ENCODE measurements at regions not wholly inside any gene's neighbourhood (a gene's known extent, or its start where the extent isn't known, plus 50 kb on each side); places are given as distances from the start of the nearest gene placed in this dataset.

DNA sequence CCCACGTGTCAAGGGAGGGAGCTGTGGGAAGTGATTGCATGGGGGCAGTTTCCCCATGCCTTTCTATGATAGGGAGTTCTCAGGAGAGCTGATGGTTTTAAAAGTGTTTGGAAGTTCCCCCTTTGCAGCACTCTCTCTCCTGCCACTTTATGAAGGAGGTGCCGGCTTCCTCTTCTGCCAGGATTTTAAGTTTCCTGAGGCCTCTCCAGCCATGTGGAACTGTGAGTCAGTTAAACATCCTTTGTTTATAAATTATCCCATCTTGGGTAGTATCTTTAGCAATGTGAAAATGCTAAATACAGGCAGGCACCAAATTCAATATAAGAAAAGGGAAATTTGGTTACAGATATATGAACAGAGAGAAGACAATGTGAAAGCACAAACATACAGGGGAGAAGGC, 96.4 kb upstream of the EPHA7 start:
- H3K9me3 ChIP-seq = no peaks in the 10 kb centered on the region
- H3K27ac ChIP-seq = no peak overlapping the region
- no peaks in the 10 kb centered on the region for H3K4me1 ChIP-seq
- ATAC-seq (no peak), DNase-seq (ENCODE audit: low read depth in 1 of 2, low spot score in 1 of 2) (no peak), FAIRE-seq (no peak)
- TF ChIP-seq BHLHE40 (IDR thresholded peaks at IDR 0.05; ENCODE audit: low read depth, low read length) (no peak), HOXB13 (CRISPR knock-in tag; IDR thresholded peaks at IDR 0.05; ENCODE audit: low read depth) (no peak), MAFK (IDR thresholded peaks at IDR 0.05; ENCODE audit: partially characterized antibody) (no peak), JUN (IDR thresholded peaks at IDR 0.05) (no peak), ESRRA (IDR thresholded peaks at IDR 0.05; ENCODE audit: borderline replicate concordance, low read length) (no peak), NPAS2 (CRISPR knock-in tag; IDR thresholded peaks at IDR 0.05; ENCODE audit: borderline replicate concordance) (no peak), TP53 (CRISPR knock-in tag; IDR thresholded peaks at IDR 0.05) (no peak), MAZ (IDR thresholded peaks at IDR 0.05; ENCODE audit: borderline replicate concordance, low read depth, low read length) (no peak), CEBPB (IDR thresholded peaks at IDR 0.05) (no peak)
- TF ChIP-seq, protein P1, sequence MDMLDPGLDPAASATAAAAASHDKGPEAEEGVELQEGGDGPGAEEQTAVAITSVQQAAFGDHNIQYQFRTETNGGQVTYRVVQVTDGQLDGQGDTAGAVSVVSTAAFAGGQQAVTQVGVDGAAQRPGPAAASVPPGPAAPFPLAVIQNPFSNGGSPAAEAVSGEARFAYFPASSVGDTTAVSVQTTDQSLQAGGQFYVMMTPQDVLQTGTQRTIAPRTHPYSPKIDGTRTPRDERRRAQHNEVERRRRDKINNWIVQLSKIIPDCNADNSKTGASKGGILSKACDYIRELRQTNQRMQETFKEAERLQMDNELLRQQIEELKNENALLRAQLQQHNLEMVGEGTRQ (IDR thresholded peaks at IDR 0.05) = no peak
- WGBS (ENCODE audit: missing lambda C conversion rate) = 35% methylated on average over 2 of the region's 2 CpGs
- no peak overlapping the region for H3K4me2 ChIP-seq
- H3K4me3 ChIP-seq = no peak overlapping the region
- CTCF ChIA-PET = no interaction called here
- POLR2A ChIA-PET = no interaction called here

DNA sequence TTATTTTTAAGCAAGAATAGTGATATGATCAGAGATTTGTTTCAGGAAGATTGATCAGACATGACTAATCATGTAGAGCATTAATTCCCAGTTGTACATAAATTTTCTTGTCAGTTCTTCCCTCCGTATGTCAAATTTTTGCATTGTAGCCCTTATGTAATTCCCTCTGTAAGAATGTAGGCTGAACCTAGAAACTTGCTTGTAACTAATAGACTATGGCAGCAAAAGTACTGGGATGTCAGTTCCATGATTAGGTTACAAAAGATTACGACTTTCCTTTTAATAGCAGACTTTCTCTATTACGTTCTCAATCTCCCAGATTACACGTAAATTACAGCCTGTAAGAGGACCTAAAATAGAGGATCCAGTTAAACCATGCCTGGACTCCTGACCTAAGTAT, 79.4 kb upstream of the EPHA7 start:
- ChIA-PET POLR2A (no interaction called here), CTCF (no interaction called here)
- no peak for TF ChIP-seq HOXA7 (CRISPR knock-in tag; IDR thresholded peaks at IDR 0.05)
- no peak for TF ChIP-seq CBX8 (IDR thresholded peaks at IDR 0.05)
- TF ChIP-seq, protein P2, sequence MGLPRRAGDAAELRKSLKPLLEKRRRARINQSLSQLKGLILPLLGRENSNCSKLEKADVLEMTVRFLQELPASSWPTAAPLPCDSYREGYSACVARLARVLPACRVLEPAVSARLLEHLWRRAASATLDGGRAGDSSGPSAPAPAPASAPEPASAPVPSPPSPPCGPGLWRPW (IDR thresholded peaks at IDR 0.05) = no peak
- no peak for TF ChIP-seq KDM5A (IDR thresholded peaks at IDR 0.05)
- no peak for TF ChIP-seq CHD4 (IDR thresholded peaks at IDR 0.05; ENCODE audit: borderline replicate concordance)
- TF ChIP-seq, protein P1 (IDR thresholded peaks at IDR 0.05) = no peak
- TF ChIP-seq, protein P3, sequence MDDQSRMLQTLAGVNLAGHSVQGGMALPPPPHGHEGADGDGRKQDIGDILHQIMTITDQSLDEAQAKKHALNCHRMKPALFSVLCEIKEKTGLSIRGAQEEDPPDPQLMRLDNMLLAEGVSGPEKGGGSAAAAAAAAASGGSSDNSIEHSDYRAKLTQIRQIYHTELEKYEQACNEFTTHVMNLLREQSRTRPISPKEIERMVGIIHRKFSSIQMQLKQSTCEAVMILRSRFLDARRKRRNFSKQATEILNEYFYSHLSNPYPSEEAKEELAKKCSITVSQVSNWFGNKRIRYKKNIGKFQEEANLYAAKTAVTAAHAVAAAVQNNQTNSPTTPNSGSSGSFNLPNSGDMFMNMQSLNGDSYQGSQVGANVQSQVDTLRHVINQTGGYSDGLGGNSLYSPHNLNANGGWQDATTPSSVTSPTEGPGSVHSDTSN (IDR thresholded peaks at IDR 0.05) = no peak
- no peak for TF ChIP-seq FOSB (CRISPR knock-in tag; IDR thresholded peaks at IDR 0.05)
- no peak for TF ChIP-seq CHD2 (IDR thresholded peaks at IDR 0.05; ENCODE audit: low read length, partially characterized antibody)
- no peak for TF ChIP-seq RFX5 (IDR thresholded peaks at IDR 0.05)
- TF ChIP-seq, protein P4, sequence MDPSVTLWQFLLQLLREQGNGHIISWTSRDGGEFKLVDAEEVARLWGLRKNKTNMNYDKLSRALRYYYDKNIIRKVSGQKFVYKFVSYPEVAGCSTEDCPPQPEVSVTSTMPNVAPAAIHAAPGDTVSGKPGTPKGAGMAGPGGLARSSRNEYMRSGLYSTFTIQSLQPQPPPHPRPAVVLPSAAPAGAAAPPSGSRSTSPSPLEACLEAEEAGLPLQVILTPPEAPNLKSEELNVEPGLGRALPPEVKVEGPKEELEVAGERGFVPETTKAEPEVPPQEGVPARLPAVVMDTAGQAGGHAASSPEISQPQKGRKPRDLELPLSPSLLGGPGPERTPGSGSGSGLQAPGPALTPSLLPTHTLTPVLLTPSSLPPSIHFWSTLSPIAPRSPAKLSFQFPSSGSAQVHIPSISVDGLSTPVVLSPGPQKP (IDR thresholded peaks at IDR 0.05; ENCODE audit: low read depth, low read length) = no peak
- TF ChIP-seq SREBF2 (IDR thresholded peaks at IDR 0.05) = no peak
- TF ChIP-seq MAFK (IDR thresholded peaks at IDR 0.05; ENCODE audit: partially characterized antibody) = no peak
- TF ChIP-seq TP53 (CRISPR knock-in tag; IDR thresholded peaks at IDR 0.05) = no peak
- Histone ChIP-seq H3K27ac (no peak overlapping the region), H3K4me2 (no peak overlapping the region), H3K4me1 (no peaks in the 10 kb centered on the region), H3K4me3 (no peak overlapping the region), H3K9me3 (no peaks in the 10 kb centered on the region)
- ATAC-seq = no peak
- DNase-seq (ENCODE audit: low read depth in 1 of 2, low spot score in 1 of 2) = no peak
- no peak for FAIRE-seq
- WGBS (ENCODE audit: missing lambda C conversion rate) = 27% methylated on average over 4 of the region's 4 CpGs

DNA sequence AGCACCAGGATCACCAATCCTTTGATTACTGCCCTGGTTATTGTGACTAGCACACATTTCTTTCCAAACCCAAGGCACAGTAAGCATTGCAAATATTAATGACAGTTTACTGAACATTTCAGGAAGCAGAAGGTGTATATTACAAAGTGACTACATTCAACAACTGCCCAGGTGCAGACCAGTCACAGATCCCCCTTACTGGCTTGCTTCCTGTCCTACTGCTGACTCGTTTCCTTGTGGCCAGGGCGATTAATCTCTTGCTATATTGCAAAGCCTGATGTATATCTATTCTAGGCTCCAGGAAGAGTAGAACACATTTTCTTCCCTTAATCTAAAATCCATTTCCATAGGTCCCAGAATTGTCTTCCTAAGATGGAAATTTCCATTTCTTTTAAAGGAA, 77.2 kb upstream of the EPHA7 start:
- POLR2A ChIA-PET = no interaction called here
- CTCF ChIA-PET = no interaction called here
- 7% methylated on average over 2 of the region's 2 CpGs for WGBS (ENCODE audit: missing lambda C conversion rate)
- no peak for ATAC-seq
- Histone ChIP-seq H3K9me3 (no peaks in the 10 kb centered on the region), H3K4me1 (no peaks in the 10 kb centered on the region), H3K27ac (no peak overlapping the region), H3K4me3 (no peak overlapping the region), H3K4me2 (no peak overlapping the region)
- no peak for FAIRE-seq
- no peak for DNase-seq (ENCODE audit: low read depth in 1 of 2, low spot score in 1 of 2)
- TF ChIP-seq EP300 (IDR thresholded peaks at IDR 0.05) = no peak
- TF ChIP-seq, protein P5, sequence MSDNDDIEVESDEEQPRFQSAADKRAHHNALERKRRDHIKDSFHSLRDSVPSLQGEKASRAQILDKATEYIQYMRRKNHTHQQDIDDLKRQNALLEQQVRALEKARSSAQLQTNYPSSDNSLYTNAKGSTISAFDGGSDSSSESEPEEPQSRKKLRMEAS (IDR thresholded peaks at IDR 0.05) = no peak
- TF ChIP-seq HOXA7 (CRISPR knock-in tag; IDR thresholded peaks at IDR 0.05) = no peak
- TF ChIP-seq NPAS2 (CRISPR knock-in tag; IDR thresholded peaks at IDR 0.05; ENCODE audit: borderline replicate concordance) = no peak
- TF ChIP-seq POLR2AphosphoS2 (conservative IDR thresholded peaks at IDR 0.05; ENCODE audit: low read length) = no peak
- TF ChIP-seq, protein P6, sequence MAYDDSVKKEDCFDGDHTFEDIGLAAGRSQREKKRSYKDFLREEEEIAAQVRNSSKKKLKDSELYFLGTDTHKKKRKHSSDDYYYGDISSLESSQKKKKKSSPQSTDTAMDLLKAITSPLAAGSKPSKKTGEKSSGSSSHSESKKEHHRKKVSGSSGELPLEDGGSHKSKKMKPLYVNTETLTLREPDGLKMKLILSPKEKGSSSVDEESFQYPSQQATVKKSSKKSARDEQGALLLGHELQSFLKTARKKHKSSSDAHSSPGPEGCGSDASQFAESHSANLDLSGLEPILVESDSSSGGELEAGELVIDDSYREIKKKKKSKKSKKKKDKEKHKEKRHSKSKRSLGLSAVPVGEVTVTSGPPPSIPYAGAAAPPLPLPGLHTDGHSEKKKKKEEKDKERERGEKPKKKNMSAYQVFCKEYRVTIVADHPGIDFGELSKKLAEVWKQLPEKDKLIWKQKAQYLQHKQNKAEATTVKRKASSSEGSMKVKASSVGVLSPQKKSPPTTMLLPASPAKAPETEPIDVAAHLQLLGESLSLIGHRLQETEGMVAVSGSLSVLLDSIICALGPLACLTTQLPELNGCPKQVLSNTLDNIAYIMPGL (CRISPR knock-in tag; IDR thresholded peaks at IDR 0.05; ENCODE audit: borderline replicate concordance) = no peak
- TF ChIP-seq, protein P7, sequence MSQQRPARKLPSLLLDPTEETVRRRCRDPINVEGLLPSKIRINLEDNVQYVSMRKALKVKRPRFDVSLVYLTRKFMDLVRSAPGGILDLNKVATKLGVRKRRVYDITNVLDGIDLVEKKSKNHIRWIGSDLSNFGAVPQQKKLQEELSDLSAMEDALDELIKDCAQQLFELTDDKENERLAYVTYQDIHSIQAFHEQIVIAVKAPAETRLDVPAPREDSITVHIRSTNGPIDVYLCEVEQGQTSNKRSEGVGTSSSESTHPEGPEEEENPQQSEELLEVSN (IDR thresholded peaks at IDR 0.05; ENCODE audit: borderline replicate concordance, low read depth) = no peak
- no peak for TF ChIP-seq ZSCAN20 (CRISPR knock-in tag; IDR thresholded peaks at IDR 0.05)
- no peak for TF ChIP-seq MAZ (IDR thresholded peaks at IDR 0.05; ENCODE audit: borderline replicate concordance, low read depth, low read length)
- no peak for TF ChIP-seq NR3C1 (IDR thresholded peaks at IDR 0.05)
- TF ChIP-seq CHD4 (IDR thresholded peaks at IDR 0.05; ENCODE audit: borderline replicate concordance) = no peak

All from A549 (cell line).